Prostate gland (tissue), 2 donors: ENCODE measurements at regions not wholly inside any gene's neighbourhood (a gene's known extent, or its start where the extent isn't known, plus 50 kb on each side); places are given as distances from the start of the nearest gene placed in this dataset.

ENCODE experiments used
- CTCF ChIP-seq, 4 experiments: fragments of 200-600 bp in 2 of 4; fragments of 450-650 bp in 2 of 4; sonication (generic) in 2 of 4; IDR thresholded peaks; 1 replicate in 3 of 4; 2 replicates in 1 of 4; pipeline ENCODE4 v1.5.1; 2016 to 2019; ENCODE audit warnings: antibody characterized with exemption in 4 of 4, mild to moderate bottlenecking in 2 of 4, moderate library complexity in 2 of 4
- POLR2A ChIP-seq: fragments of 450-650 bp; IDR thresholded peaks from one replicate; pipeline ENCODE4 v1.6.1; 2016; ENCODE audit warnings: antibody characterized with exemption, mild to moderate bottlenecking
- POLR2AphosphoS5 ChIP-seq: sonication (generic); formaldehyde crosslinking; IDR thresholded peaks from one replicate; pipeline ENCODE4 v1.6.1; 2017; ENCODE audit warnings: antibody characterized with exemption

GRCh38 chr10:33493978-33494377 is 159.5 kb upstream of the NRP1 start:
- TF ChIP-seq CTCF (IDR thresholded peaks at IDR 0.05) (no peak), POLR2AphosphoS5 (no peak), POLR2A (no peak)
